Fibroblast of the aortic adventitia (primary cell): ENCODE measurements at regions not wholly inside any gene's neighbourhood (a gene's known extent, or its start where the extent isn't known, plus 50 kb on each side); places are given as distances from the start of the nearest gene placed in this dataset.

Source experiments
- DNase-seq: peaks from one replicate; pipeline ENCODE4 v3.0.0-alpha.2; 2010; ENCODE audit warnings: low read depth
- H3K4me3 ChIP-seq: 2 replicates; pipeline ENCODE4 v1.5.1; 2011; ENCODE audit warnings: low read depth, mild to moderate bottlenecking, control low read depth, low read length, moderate library complexity
- CTCF ChIP-seq: IDR thresholded peaks from 2 replicates; pipeline ENCODE4 v1.5.1; 2011; ENCODE audit warnings: mild to moderate bottlenecking, low read length, control low read depth, inconsistent platforms; ENCODE audit not compliant: insufficient read depth

GRCh38 chrX:69319376-69319775 lies 154.1 kb upstream of the PJA1 start:
- no peak for DNase-seq
- no peak for TF ChIP-seq CTCF
- no peak overlapping the region for H3K4me3 ChIP-seq

- no peak for DNase-seq
- H3K4me3 ChIP-seq = no peak overlapping the region
- TF ChIP-seq CTCF = no peak
Measured at GRCh38 chrX:69318651-69319340, 153.5 kb upstream of the PJA1 start.

GRCh38 chrX:69317721-69318120 lies 152.5 kb upstream of the PJA1 start:
- DNase-seq = no peak
- TF ChIP-seq CTCF = no peak

GRCh38 chrX:69314436-69315348 lies 149.4 kb upstream of the PJA1 start:
- no peak overlapping the region for H3K4me3 ChIP-seq
- TF ChIP-seq CTCF = no peak
- DNase-seq = no peak

More at GRCh38 chrX:69317721-69318120, 152.5 kb upstream of the PJA1 start:
- no peak overlapping the region for H3K4me3 ChIP-seq

- no peak for DNase-seq
- no peak for TF ChIP-seq CTCF
- H3K4me3 ChIP-seq = no peak overlapping the region
Measured at GRCh38 chrX:69313617-69314290, 148.5 kb upstream of the PJA1 start.

- no peak for DNase-seq
- no peak for TF ChIP-seq CTCF
- no peak overlapping the region for H3K4me3 ChIP-seq
Measured at GRCh38 chrX:69311936-69312670, 146.8 kb upstream of the PJA1 start.
